MM.1S (cell line): ENCODE measurements at regions not wholly inside any gene's neighbourhood (a gene's known extent, or its start where the extent isn't known, plus 50 kb on each side); places are given as distances from the start of the nearest gene placed in this dataset.

Experiments
- DNase-seq: peaks from one replicate; pipeline ENCODE4 v3.0.0-alpha.2; 2015
- H2AFZ ChIP-seq: fragments of 300-600 bp; sonication (generic); 2 replicates; pipeline ENCODE4 v1.6.0; 2016; ENCODE audit warnings: antibody characterized with exemption, low read length
- H3F3A ChIP-seq: fragments of 300-600 bp; sonication (generic); 2 replicates; pipeline ENCODE4 v1.6.1; 2016; ENCODE audit warnings: mild to moderate bottlenecking, antibody characterized with exemption, low read length, moderate library complexity, mixed read lengths; ENCODE audit not compliant: insufficient read depth
- H3K27ac ChIP-seq: fragments of 300-600 bp; sonication (generic); 2 replicates; pipeline ENCODE4 v1.5.1; 2016; ENCODE audit warnings: mild to moderate bottlenecking, low read length
- H3K27me3 ChIP-seq: fragments of 300-600 bp; sonication (generic); replicated peaks from 2 replicates; pipeline ENCODE4 v1.6.0; 2016; ENCODE audit warnings: low read length; ENCODE audit not compliant: insufficient read depth
- H3K36me3 ChIP-seq: fragments of 300-600 bp; sonication (generic); replicated peaks from 2 replicates; pipeline ENCODE4 v1.6.1; 2016; ENCODE audit warnings: mild to moderate bottlenecking, low read length, mixed read lengths; ENCODE audit not compliant: insufficient read depth
- H3K4me1 ChIP-seq: fragments of 300-600 bp; sonication (generic); 2 replicates; pipeline ENCODE4 v1.6.1; 2016; ENCODE audit warnings: low read length, mixed read lengths
- H3K4me2 ChIP-seq: fragments of 300-600 bp; sonication (generic); 2 replicates; pipeline ENCODE4 v1.6.0; 2016; ENCODE audit warnings: low read depth, low read length
- H3K4me3 ChIP-seq: fragments of 300-600 bp; sonication (generic); 2 replicates; pipeline ENCODE4 v1.5.1; 2016; ENCODE audit warnings: low read length, mixed read lengths
- H3K79me2 ChIP-seq: fragments of 300-600 bp; sonication (generic); 2 replicates; pipeline ENCODE4 v1.6.1; 2016; ENCODE audit warnings: mixed run types, low read length, mixed read lengths
- H3K9ac ChIP-seq: fragments of 300-600 bp; sonication (generic); 2 replicates; pipeline ENCODE4 v1.6.1; 2016; ENCODE audit warnings: low read length, mixed read lengths
- H3K9me2 ChIP-seq: fragments of 300-600 bp; sonication (generic); replicated peaks from 2 replicates; pipeline ENCODE4 v1.6.1; 2016; ENCODE audit warnings: mild to moderate bottlenecking, low read length, mixed read lengths; ENCODE audit not compliant: insufficient read depth
- H3K9me3 ChIP-seq: fragments of 300-600 bp; sonication (generic); replicated peaks from 2 replicates; pipeline ENCODE4 v1.6.1; 2016; ENCODE audit warnings: mild to moderate bottlenecking, low read length, mixed read lengths; ENCODE audit not compliant: insufficient read depth
- H4K20me1 ChIP-seq: fragments of 300-600 bp; sonication (generic); 2 replicates; pipeline ENCODE4 v1.6.1; 2016; ENCODE audit warnings: mild to moderate bottlenecking, low read length, moderate library complexity, mixed read lengths; ENCODE audit not compliant: insufficient read depth
- EZH2 ChIP-seq: fragments of 300-600 bp; sonication (generic); optimal IDR thresholded peaks from 2 replicates; pipeline ENCODE3; 2017; ENCODE audit warnings: low read depth, mild to moderate bottlenecking, antibody characterized with exemption, low read length, mixed read lengths
- EZH2phosphoT487 ChIP-seq: fragments of 300-600 bp; sonication (generic); IDR thresholded peaks from 2 replicates; pipeline ENCODE4 v1.6.1; 2018; ENCODE audit warnings: antibody characterized with exemption, low read length
- TF ChIP-seq, protein P1 (sequence below): fragments of 300-600 bp; sonication (generic); IDR thresholded peaks from 2 replicates; pipeline ENCODE4 v1.5.1; 2016; ENCODE audit warnings: antibody characterized with exemption, low read length, mixed read lengths

DNA sequence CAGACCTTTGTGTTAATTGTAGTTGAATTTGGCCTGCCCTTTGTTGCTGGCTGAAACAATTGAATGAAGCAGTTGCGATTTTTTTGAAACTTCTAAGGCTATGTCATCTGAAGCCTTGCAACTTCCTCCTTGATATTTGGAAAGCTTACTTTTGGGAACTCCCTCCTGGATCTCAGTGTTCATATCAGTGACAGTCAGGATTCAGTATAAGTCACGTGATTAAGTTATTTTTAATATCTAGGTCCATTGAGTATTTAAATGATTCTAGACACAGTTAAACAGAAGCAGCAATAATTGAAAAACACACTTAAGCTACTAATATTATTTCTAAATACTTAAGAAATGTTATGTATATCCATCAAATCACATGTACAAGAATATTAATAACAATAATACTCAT, 951.3 kb downstream of the GRIK2 start:
- no peak overlapping the region for H3K9ac ChIP-seq
- H4K20me1 ChIP-seq, result no peaks in the 10 kb centered on the region
- H3K9me2 ChIP-seq, result no peaks in the 10 kb centered on the region
- no peak overlapping the region for H3K4me3 ChIP-seq
- no peaks in the 10 kb centered on the region for H3F3A ChIP-seq
- no peaks in the 10 kb centered on the region for H3K9me3 ChIP-seq
- no peaks in the 10 kb centered on the region for H3K36me3 ChIP-seq
- DNase-seq, result no peak
- H2AFZ ChIP-seq, result no peak overlapping the region
- H3K27ac ChIP-seq, result no peak overlapping the region
- no peak overlapping the region for H3K4me2 ChIP-seq
- no peak for TF ChIP-seq EZH2phosphoT487
- TF ChIP-seq, protein P1, sequence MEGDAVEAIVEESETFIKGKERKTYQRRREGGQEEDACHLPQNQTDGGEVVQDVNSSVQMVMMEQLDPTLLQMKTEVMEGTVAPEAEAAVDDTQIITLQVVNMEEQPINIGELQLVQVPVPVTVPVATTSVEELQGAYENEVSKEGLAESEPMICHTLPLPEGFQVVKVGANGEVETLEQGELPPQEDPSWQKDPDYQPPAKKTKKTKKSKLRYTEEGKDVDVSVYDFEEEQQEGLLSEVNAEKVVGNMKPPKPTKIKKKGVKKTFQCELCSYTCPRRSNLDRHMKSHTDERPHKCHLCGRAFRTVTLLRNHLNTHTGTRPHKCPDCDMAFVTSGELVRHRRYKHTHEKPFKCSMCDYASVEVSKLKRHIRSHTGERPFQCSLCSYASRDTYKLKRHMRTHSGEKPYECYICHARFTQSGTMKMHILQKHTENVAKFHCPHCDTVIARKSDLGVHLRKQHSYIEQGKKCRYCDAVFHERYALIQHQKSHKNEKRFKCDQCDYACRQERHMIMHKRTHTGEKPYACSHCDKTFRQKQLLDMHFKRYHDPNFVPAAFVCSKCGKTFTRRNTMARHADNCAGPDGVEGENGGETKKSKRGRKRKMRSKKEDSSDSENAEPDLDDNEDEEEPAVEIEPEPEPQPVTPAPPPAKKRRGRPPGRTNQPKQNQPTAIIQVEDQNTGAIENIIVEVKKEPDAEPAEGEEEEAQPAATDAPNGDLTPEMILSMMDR, result no peak
- TF ChIP-seq EZH2, result no peak
- H3K79me2 ChIP-seq, result no peaks in the 10 kb centered on the region
- no peaks in the 10 kb centered on the region for H3K4me1 ChIP-seq
- no peaks in the 10 kb centered on the region for H3K27me3 ChIP-seq

DNA sequence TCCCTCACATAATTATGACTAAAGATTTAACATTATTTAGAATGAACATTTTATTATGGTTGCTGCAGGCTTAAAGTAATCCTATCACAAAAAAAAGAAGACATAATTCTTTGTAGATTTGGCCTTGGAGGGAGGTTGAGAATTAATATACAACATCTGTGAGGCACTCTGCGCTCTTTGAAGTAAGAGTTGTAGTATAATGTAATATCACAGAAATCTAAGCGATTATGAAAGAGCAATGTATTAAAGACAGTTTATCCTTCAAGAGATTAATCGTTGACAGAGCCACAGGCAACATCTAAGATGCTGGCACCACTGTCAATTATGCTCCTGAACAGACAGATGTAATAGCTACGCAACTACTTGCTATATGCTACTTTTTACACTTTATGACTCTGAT, 946.8 kb downstream of the GRIK2 start:
- Histone ChIP-seq H3K4me1 (no peaks in the 10 kb centered on the region), H3K36me3 (no peaks in the 10 kb centered on the region), H3K79me2 (no peaks in the 10 kb centered on the region), H4K20me1 (no peaks in the 10 kb centered on the region), H3K4me3 (no peak overlapping the region), H3K27ac (no peak overlapping the region), H3K27me3 (no peaks in the 10 kb centered on the region), H3K4me2 (no peak overlapping the region), H3F3A (no peaks in the 10 kb centered on the region), H3K9me3 (no peaks in the 10 kb centered on the region), H3K9me2 (no peaks in the 10 kb centered on the region), H2AFZ (no peak overlapping the region), H3K9ac (no peak overlapping the region)
- TF ChIP-seq, protein P1, result no peak
- no peak for TF ChIP-seq EZH2
- TF ChIP-seq EZH2phosphoT487, result no peak
- no peak for DNase-seq

DNA sequence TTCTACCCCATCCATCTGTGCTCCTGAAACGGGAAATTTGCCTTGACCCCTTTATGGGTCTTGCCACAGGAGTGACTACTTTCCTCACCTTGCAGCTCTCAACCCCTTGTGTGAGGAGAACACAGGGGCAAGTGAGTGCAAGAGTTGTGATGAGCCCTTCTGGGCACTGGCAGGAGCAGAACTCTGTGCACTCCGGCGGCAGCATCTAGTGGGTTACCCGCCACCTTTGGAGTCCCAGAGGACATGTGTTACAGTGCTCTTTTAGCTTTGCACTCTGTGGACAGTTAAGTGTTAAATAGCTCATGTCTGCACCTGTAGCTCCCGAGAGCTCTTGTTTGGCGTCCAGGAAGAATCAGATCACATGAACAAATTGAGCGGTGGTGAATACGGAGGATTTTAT, 940.2 kb downstream of the GRIK2 start:
- no peak overlapping the region for H3K27ac ChIP-seq
- H3K27me3 ChIP-seq, result no peaks in the 10 kb centered on the region
- no peaks in the 10 kb centered on the region for H3K9me3 ChIP-seq
- no peak overlapping the region for H2AFZ ChIP-seq
- no peaks in the 10 kb centered on the region for H4K20me1 ChIP-seq
- TF ChIP-seq, protein P1, result no peak
- TF ChIP-seq EZH2phosphoT487 (no peak), EZH2 (no peak)
- no peaks in the 10 kb centered on the region for H3K9me2 ChIP-seq
- no peak overlapping the region for H3K9ac ChIP-seq
- no peaks in the 10 kb centered on the region for H3F3A ChIP-seq
- no peak overlapping the region for H3K4me3 ChIP-seq
- DNase-seq, result no peak
- H3K4me2 ChIP-seq, result no peak overlapping the region
- H3K4me1 ChIP-seq, result no peaks in the 10 kb centered on the region
- H3K36me3 ChIP-seq, result no peaks in the 10 kb centered on the region
- no peaks in the 10 kb centered on the region for H3K79me2 ChIP-seq
